Astrocyte (in vitro differentiated cells and primary cell): ENCODE measurements at regions not wholly inside any gene's neighbourhood (a gene's known extent, or its start where the extent isn't known, plus 50 kb on each side); places are given as distances from the start of the nearest gene placed in this dataset.

Source experiments
- DNase-seq: peaks from one replicate; pipeline ENCODE4 v3.0.0-alpha.2; 2010; ENCODE audit warnings: low read depth
- FAIRE-seq: peaks from 2 replicates; lab custom pipeline; 2011; peaks lifted over from hg19 to GRCh38; lab: Jason Lieb, UNC
- H2AFZ ChIP-seq: 2 replicates; pipeline ENCODE4 v1.6.0; 2012; ENCODE audit warnings: low read depth, low read length, inconsistent platforms
- H3K27ac ChIP-seq: 2 replicates; pipeline ENCODE4 v1.5.1; 2011; ENCODE audit warnings: low read depth, low read length, inconsistent platforms
- H3K27me3 ChIP-seq: 2 replicates; pipeline ENCODE4 v1.6.0; 2011; ENCODE audit warnings: low read length, inconsistent platforms; ENCODE audit not compliant: insufficient read depth
- H3K36me3 ChIP-seq: 2 replicates; pipeline ENCODE4 v1.5.1; 2011; ENCODE audit warnings: low read length, inconsistent platforms; ENCODE audit not compliant: insufficient read depth
- H3K4me1 ChIP-seq: 2 replicates; pipeline ENCODE4 v1.5.1; 2011; ENCODE audit warnings: low read length, inconsistent platforms; ENCODE audit not compliant: insufficient read depth
- H3K4me2 ChIP-seq: 2 replicates; pipeline ENCODE4 v1.6.0; 2012; ENCODE audit warnings: low read length, inconsistent platforms
- H3K4me3 ChIP-seq: 2 replicates; pipeline ENCODE4 v1.5.1; 2011; ENCODE audit warnings: low read depth, mild to moderate bottlenecking, low read length, inconsistent platforms; ENCODE audit not compliant: insufficient read depth
- H3K79me2 ChIP-seq: 2 replicates; pipeline ENCODE4 v1.6.0; 2012; ENCODE audit warnings: mild to moderate bottlenecking, low read length, inconsistent platforms; ENCODE audit not compliant: insufficient read depth
- H3K9ac ChIP-seq: 2 replicates; pipeline ENCODE4 v1.6.0; 2012; ENCODE audit warnings: mild to moderate bottlenecking, low read length, inconsistent platforms
- H3K9me3 ChIP-seq: 2 replicates; pipeline ENCODE4 v1.5.1; 2012; ENCODE audit warnings: low read depth, mild to moderate bottlenecking, low read length, inconsistent platforms; ENCODE audit not compliant: insufficient read depth
- H4K20me1 ChIP-seq: 2 replicates; pipeline ENCODE4 v1.6.0; 2012; ENCODE audit warnings: low read length, inconsistent platforms; ENCODE audit not compliant: insufficient read depth
- H3K27ac Mint-ChIP-seq: one replicate; pipeline ENCODE4 v1.8.0; 2021; ENCODE audit warnings: mild to moderate bottlenecking, mixed read lengths; ENCODE audit not compliant: unreplicated experiment
- H3K27me3 Mint-ChIP-seq: one replicate; pipeline ENCODE4 v1.8.0; 2021; ENCODE audit warnings: low read depth, mixed read lengths; ENCODE audit not compliant: unreplicated experiment
- H3K36me3 Mint-ChIP-seq: one replicate; pipeline ENCODE4 v1.8.0; 2021; ENCODE audit warnings: low read depth, mixed read lengths; ENCODE audit not compliant: unreplicated experiment
- H3K4me1 Mint-ChIP-seq: one replicate; pipeline ENCODE4 v1.8.0; 2021; ENCODE audit warnings: low read depth, mixed read lengths; ENCODE audit not compliant: unreplicated experiment
- H3K4me3 Mint-ChIP-seq: one replicate; pipeline ENCODE4 v1.8.0; 2021; ENCODE audit warnings: mild to moderate bottlenecking, moderate library complexity, mixed read lengths; ENCODE audit not compliant: unreplicated experiment
- H3K9me3 Mint-ChIP-seq: one replicate; pipeline ENCODE4 v1.8.0; 2021; ENCODE audit warnings: mild to moderate bottlenecking, mixed read lengths; ENCODE audit not compliant: unreplicated experiment
- EZH2 ChIP-seq: IDR thresholded peaks from 2 replicates; pipeline ENCODE4 v1.6.1; 2012; ENCODE audit warnings: mild to moderate bottlenecking, low read length, inconsistent platforms; ENCODE audit not compliant: insufficient read depth
- TF ChIP-seq, protein P1 (sequence below): IDR thresholded peaks from 2 replicates; pipeline ENCODE4 v1.5.1; 2011; ENCODE audit warnings: low read depth, mild to moderate bottlenecking, inconsistent platforms, low read length, moderate library complexity; ENCODE audit not compliant: insufficient read depth

DNA sequence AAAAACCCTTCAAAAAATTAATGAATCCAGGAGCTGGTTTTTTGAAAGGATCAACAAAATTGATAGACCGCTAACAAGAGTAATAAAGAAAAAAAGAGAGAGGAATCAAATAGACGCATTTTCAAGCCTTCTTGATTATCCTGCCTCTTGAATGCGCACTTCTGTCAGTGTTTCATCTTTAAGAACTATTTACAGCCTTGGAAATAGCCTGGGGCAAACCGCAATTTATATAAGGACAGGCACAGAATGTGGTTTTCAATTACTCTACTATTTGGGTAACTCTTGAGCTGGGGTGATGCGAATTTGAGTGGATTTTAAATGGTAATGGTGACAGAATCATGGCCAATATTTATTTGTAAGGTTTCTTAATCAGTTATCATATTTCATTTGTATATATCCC lies 179.1 kb upstream of the OTX2 start:
- H3K27ac Mint-ChIP-seq = no peak overlapping the region
- H4K20me1 ChIP-seq = no peaks in the 10 kb centered on the region
- H3K4me3 Mint-ChIP-seq = no peak overlapping the region
- peaks cover 3% of the 10 kb centered on the region for H3K9me3 Mint-ChIP-seq
- no peak overlapping the region for H2AFZ ChIP-seq
- H3K27ac ChIP-seq = no peak overlapping the region
- H3K27me3 ChIP-seq = no peaks in the 10 kb centered on the region
- H3K79me2 ChIP-seq = no peaks in the 10 kb centered on the region
- TF ChIP-seq EZH2 = no peak
- TF ChIP-seq, protein P1, sequence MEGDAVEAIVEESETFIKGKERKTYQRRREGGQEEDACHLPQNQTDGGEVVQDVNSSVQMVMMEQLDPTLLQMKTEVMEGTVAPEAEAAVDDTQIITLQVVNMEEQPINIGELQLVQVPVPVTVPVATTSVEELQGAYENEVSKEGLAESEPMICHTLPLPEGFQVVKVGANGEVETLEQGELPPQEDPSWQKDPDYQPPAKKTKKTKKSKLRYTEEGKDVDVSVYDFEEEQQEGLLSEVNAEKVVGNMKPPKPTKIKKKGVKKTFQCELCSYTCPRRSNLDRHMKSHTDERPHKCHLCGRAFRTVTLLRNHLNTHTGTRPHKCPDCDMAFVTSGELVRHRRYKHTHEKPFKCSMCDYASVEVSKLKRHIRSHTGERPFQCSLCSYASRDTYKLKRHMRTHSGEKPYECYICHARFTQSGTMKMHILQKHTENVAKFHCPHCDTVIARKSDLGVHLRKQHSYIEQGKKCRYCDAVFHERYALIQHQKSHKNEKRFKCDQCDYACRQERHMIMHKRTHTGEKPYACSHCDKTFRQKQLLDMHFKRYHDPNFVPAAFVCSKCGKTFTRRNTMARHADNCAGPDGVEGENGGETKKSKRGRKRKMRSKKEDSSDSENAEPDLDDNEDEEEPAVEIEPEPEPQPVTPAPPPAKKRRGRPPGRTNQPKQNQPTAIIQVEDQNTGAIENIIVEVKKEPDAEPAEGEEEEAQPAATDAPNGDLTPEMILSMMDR = no peak
- no peak overlapping the region for H3K4me2 ChIP-seq
- no peaks in the 10 kb centered on the region for H3K36me3 ChIP-seq
- no peaks in the 10 kb centered on the region for H3K4me1 ChIP-seq
- FAIRE-seq = no peak
- no peak for DNase-seq
- peaks cover 3% of the 10 kb centered on the region for H3K9me3 ChIP-seq
- H3K4me3 ChIP-seq = no peak overlapping the region
- H3K4me1 Mint-ChIP-seq = peaks cover 2% of the 10 kb centered on the region
- H3K36me3 Mint-ChIP-seq = no peaks in the 10 kb centered on the region
- H3K9ac ChIP-seq = no peak overlapping the region
- no peaks in the 10 kb centered on the region for H3K27me3 Mint-ChIP-seq

DNA sequence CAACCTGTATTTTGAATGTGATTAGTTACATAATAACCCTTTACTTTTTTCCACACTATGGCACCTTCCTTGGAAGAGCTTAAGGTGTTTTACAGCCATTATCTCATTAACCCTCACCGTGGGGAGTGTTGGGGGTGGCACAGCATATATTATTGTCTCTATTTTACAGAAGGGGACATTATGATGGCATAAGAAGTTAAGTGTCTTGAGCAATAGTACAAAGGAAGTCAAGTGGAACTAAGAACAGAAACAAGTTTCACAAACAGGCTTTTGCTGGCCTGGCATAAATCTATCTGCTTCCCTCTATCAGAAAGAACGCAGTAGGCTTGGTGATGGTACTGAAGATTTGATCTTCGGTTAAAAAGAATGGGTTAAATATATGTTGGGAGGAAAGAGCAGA lies 169.7 kb upstream of the OTX2 start:
- Mint-ChIP-seq H3K9me3 (peaks cover 2% of the 10 kb centered on the region), H3K36me3 (no peaks in the 10 kb centered on the region), H3K27ac (no peak overlapping the region), H3K4me3 (no peak overlapping the region), H3K4me1 (no peaks in the 10 kb centered on the region), H3K27me3 (peaks cover 2% of the 10 kb centered on the region)
- no peak for DNase-seq
- Histone ChIP-seq H3K36me3 (no peaks in the 10 kb centered on the region), H3K9ac (no peak overlapping the region), H3K9me3 (peaks cover 4% of the 10 kb centered on the region), H3K27me3 (no peaks in the 10 kb centered on the region), H3K4me1 (no peaks in the 10 kb centered on the region), H3K27ac (no peak overlapping the region), H3K4me2 (no peak overlapping the region), H3K79me2 (no peaks in the 10 kb centered on the region), H2AFZ (no peak overlapping the region), H4K20me1 (no peaks in the 10 kb centered on the region), H3K4me3 (no peak overlapping the region)
- FAIRE-seq = no peak
- TF ChIP-seq, protein P1 = no peak
- TF ChIP-seq EZH2 = no peak

DNA sequence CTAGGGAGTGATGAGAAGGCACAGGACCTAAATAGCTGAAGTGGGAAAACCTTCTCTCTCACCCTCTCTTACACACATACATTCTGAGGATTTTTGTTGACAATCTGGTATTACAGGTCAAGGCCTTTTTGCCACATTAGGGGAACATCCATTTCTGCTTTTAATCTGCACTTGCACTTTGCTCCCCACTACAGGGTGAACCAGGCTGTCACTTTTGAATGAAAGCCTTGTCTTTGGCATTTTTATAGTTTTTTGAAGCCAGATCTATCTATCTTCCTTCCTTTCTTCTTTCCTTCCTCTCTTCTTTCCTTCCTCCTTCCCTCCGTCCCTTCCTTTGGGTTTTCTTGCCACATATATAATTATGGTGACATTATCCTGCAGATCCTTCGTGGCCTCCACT lies 165.9 kb upstream of the OTX2 start:
- peaks cover 2% of the 10 kb centered on the region for H3K27me3 Mint-ChIP-seq
- Histone ChIP-seq H2AFZ (no peak overlapping the region), H4K20me1 (no peaks in the 10 kb centered on the region), H3K27ac (no peak overlapping the region), H3K4me3 (no peak overlapping the region), H3K27me3 (no peaks in the 10 kb centered on the region), H3K4me1 (no peaks in the 10 kb centered on the region), H3K79me2 (no peaks in the 10 kb centered on the region), H3K9me3 (peaks cover 4% of the 10 kb centered on the region), H3K9ac (no peak overlapping the region), H3K36me3 (no peaks in the 10 kb centered on the region), H3K4me2 (no peak overlapping the region)
- no peak overlapping the region for H3K27ac Mint-ChIP-seq
- H3K36me3 Mint-ChIP-seq = no peaks in the 10 kb centered on the region
- FAIRE-seq = no peak
- H3K4me1 Mint-ChIP-seq = no peaks in the 10 kb centered on the region
- DNase-seq = no peak
- H3K4me3 Mint-ChIP-seq = no peak overlapping the region
- peaks cover 2% of the 10 kb centered on the region for H3K9me3 Mint-ChIP-seq
- TF ChIP-seq, protein P1 = no peak
- TF ChIP-seq EZH2 = no peak
